IgD-negative memory B cell (primary cell): ENCODE measurements at regions not wholly inside any gene's neighbourhood (a gene's known extent, or its start where the extent isn't known, plus 50 kb on each side); places are given as distances from the start of the nearest gene placed in this dataset.

ENCODE experiments used
- H3K27ac Mint-ChIP-seq, 3 donors: one replicate each; pipeline ENCODE4 v1.8.0; 2020 to 2022; ENCODE audit warnings: mild to moderate bottlenecking in 3 of 3, mixed read lengths in 3 of 3, moderate library complexity in 1 of 3
- H3K27me3 Mint-ChIP-seq: one replicate; pipeline ENCODE4 v1.8.0; 2021; ENCODE audit warnings: mixed read lengths
- H3K36me3 Mint-ChIP-seq: one replicate; pipeline ENCODE4 v1.8.0; 2020; ENCODE audit warnings: mild to moderate bottlenecking, mixed read lengths
- H3K4me1 Mint-ChIP-seq, 3 donors: one replicate each; pipeline ENCODE4 v1.8.0; 2020 to 2022; ENCODE audit warnings: mixed read lengths in 3 of 3, mild to moderate bottlenecking in 1 of 3
- H3K4me3 Mint-ChIP-seq, 4 donors: one replicate each; pipeline ENCODE4 v1.8.0; 2020 to 2022; ENCODE audit warnings: mild to moderate bottlenecking in 4 of 4, mixed read lengths in 4 of 4, moderate library complexity in 3 of 4
- H3K9me3 Mint-ChIP-seq, 3 donors: one replicate each; pipeline ENCODE4 v1.8.0; 2020 to 2021; ENCODE audit warnings: mixed read lengths in 3 of 3, mild to moderate bottlenecking in 1 of 3

DNA sequence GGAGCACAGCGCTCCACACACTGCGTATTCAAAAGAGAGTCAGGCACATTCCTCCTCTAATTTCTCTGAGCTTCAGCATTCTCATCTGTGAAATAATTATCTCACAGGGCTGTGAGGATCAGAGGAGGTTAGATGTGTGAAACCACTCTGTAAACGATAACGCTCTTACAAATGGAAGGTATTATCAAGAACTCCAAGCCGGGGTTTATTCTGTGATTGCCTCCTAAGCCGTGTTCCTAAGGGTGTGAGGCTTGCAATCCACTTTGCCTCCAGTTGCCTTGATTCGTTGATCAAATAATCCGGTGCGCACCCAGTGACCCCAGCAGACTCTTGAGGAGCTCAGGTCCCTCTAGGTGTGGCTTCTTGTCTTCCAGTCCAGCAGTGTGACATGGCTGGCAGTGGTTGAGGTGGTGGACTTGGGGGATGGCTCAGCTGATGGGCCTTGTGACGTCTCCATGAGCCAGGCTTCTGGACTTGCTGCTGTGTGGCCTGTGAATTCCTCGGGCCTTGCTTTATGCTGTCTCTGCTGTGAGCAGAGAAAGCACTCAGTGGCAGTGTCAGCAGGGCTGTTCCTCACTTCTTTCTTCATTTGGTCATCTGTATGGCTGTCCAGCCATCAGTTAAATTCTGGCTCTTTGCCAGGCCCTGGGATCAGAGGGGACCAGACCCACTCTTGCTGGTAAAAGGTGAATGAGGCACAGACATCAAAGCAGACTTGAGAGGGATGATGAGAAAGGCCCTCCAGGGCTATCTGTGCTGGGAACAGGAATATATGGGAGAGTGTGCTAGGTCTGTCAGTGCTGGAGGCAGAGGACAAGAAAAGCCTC, 71.0 kb downstream of the SLC25A47 start:
- no peaks in the 10 kb centered on the region for H3K9me3 Mint-ChIP-seq
- H3K4me3 Mint-ChIP-seq, result no peak overlapping the region
- peaks cover 3% of the 10 kb centered on the region for H3K36me3 Mint-ChIP-seq
- H3K27ac Mint-ChIP-seq, result no peak overlapping the region
- H3K4me1 Mint-ChIP-seq, result peaks cover 0 to 7% (median 2%) of the 10 kb centered on the region in 3 donors
- H3K27me3 Mint-ChIP-seq, result no peaks in the 10 kb centered on the region

DNA sequence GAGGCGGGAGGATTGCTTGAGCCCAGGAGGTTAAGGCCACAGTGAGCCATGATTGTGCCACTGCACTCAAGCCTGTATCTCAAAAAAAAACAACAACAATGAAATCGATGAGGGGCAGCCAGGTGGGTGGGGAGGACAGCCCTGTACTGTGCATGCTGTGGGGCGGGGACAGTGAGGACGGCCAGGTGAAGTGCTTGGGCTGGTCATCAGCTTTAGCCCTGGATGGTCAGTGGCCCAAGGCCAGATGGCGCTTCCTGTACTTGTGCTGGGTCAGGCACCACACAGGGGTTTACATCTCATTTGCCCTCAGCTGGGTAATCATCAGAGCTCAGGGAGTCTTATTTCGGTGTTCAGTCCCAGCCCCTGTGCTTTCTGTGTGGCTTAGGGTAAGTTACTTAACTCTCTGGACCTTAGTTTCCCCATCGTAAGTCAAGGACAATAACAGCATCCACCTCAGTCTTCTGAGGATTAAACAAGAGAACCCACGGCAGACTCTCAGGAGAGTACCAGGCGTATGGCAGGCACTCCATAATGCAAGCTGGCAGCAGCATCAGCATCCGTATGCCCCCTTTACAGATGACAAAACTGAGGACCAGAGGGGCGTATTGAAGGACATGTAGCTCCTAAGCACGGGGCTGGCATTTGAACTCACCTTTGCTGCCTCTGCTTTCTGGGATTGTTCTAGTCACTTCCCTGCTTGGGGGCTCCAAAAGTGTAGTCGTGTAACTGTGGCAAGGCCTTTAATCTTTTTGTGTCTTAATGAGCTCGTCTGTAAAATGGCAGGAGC, 71.9 kb downstream of the SLC25A47 start:
- Mint-ChIP-seq H3K4me3 (no peak overlapping the region), H3K9me3 (no peaks in the 10 kb centered on the region), H3K36me3 (peaks cover 7% of the 10 kb centered on the region), H3K27ac (no peak overlapping the region), H3K4me1 (peaks cover 0 to 7% (median 4%) of the 10 kb centered on the region in 3 donors), H3K27me3 (no peaks in the 10 kb centered on the region)

- no peaks in the 10 kb centered on the region for H3K27me3 Mint-ChIP-seq
- no peak overlapping the region for H3K27ac Mint-ChIP-seq
- peaks cover 0 to 5% (median 3%) of the 10 kb centered on the region in 3 donors for H3K4me1 Mint-ChIP-seq
- H3K4me3 Mint-ChIP-seq, result peak overlapping the region in 1 of 4 donors; percentile 46
- no peaks in the 10 kb centered on the region for H3K9me3 Mint-ChIP-seq
- peaks cover 5% of the 10 kb centered on the region for H3K36me3 Mint-ChIP-seq
These were observed 73.2 kb downstream of the SLC25A47 start for GRCh38 chr14:100396266-100396795.

- H3K9me3 Mint-ChIP-seq, result no peaks in the 10 kb centered on the region
- no peak overlapping the region for H3K27ac Mint-ChIP-seq
- H3K36me3 Mint-ChIP-seq, result peaks cover 5% of the 10 kb centered on the region
- peaks cover 0 to 5% (median 3%) of the 10 kb centered on the region in 3 donors for H3K4me1 Mint-ChIP-seq
- no peaks in the 10 kb centered on the region for H3K27me3 Mint-ChIP-seq
- no peak overlapping the region for H3K4me3 Mint-ChIP-seq
These were observed 73.9 kb downstream of the SLC25A47 start for GRCh38 chr14:100397005-100397404.

GRCh38 chr14:100398044-100398443, 74.9 kb downstream of the SLC25A47 start:
- Mint-ChIP-seq H3K27me3 (no peaks in the 10 kb centered on the region), H3K36me3 (peaks cover 7% of the 10 kb centered on the region), H3K4me3 (no peak overlapping the region), H3K27ac (no peak overlapping the region), H3K9me3 (no peaks in the 10 kb centered on the region), H3K4me1 (peaks cover 0 to 5% (median 3%) of the 10 kb centered on the region in 3 donors)

DNA sequence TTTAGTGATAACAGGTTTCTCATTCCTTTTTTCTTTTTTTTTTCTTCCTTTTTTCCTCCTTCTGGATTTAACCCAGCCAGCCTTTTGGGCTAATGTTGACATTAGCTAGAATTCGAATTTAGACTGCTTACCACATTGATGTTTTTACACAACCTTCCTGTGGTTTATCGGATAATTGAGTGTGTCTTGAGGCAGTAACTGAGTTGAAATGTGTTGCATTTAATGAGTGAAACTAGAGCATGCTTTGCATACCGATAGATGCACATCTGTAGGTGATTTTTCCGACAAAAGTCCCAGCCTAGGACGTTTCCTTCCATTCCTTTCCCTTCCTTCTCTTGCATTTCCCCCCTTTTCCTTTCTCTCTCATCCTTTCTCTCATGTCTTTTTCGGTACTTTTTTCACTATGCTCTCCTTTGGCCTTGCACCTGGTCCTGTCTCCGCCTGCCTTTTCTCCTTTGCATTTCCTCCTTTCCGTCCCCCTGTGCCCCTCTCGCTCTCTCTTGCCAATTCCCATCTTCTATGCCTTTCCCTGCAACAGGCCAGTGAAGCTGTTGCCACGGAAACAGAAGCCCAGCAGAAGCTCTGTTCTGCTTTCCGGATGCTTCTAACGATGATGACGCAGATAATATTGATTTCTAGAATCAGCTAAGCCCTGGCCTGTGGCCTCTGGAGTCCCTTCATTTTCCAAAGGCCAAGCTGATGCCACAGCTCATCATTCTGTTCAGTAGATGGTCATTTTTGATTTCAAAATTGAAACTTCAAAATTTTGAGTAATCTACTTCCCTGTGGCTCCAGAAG, 76.1 kb downstream of the SLC25A47 start:
- Mint-ChIP-seq H3K27me3 (no peaks in the 10 kb centered on the region), H3K4me1 (peaks cover 0 to 5% (median 0%) of the 10 kb centered on the region in 3 donors), H3K27ac (no peak overlapping the region), H3K9me3 (no peaks in the 10 kb centered on the region), H3K4me3 (peak overlapping the region in 1 of 4 donors; percentile 58), H3K36me3 (peaks cover 6% of the 10 kb centered on the region)

GRCh38 chr14:100400115-100400514, 77.0 kb downstream of the SLC25A47 start:
- Mint-ChIP-seq H3K36me3 (peaks cover 6% of the 10 kb centered on the region), H3K9me3 (no peaks in the 10 kb centered on the region), H3K4me3 (no peak overlapping the region), H3K4me1 (peaks cover 0 to 9% (median 0%) of the 10 kb centered on the region in 3 donors), H3K27ac (no peak overlapping the region), H3K27me3 (no peaks in the 10 kb centered on the region)

GRCh38 chr14:100401031-100401692, 78.0 kb downstream of the SLC25A47 start:
- H3K27me3 Mint-ChIP-seq, result no peaks in the 10 kb centered on the region
- peaks cover 7% of the 10 kb centered on the region for H3K36me3 Mint-ChIP-seq
- H3K4me1 Mint-ChIP-seq, result peaks cover 0 to 12% (median 5%) of the 10 kb centered on the region in 3 donors
- no peak overlapping the region for H3K27ac Mint-ChIP-seq
- no peak overlapping the region for H3K4me3 Mint-ChIP-seq
- no peaks in the 10 kb centered on the region for H3K9me3 Mint-ChIP-seq

GRCh38 chr14:100401792-100402191, 78.7 kb downstream of the SLC25A47 start:
- Mint-ChIP-seq H3K9me3 (no peaks in the 10 kb centered on the region), H3K27ac (no peak overlapping the region), H3K36me3 (peaks cover 7% of the 10 kb centered on the region), H3K4me3 (no peak overlapping the region), H3K4me1 (peaks cover under 1 to 19% (median 9%) of the 10 kb centered on the region in 3 donors), H3K27me3 (no peaks in the 10 kb centered on the region)

DNA sequence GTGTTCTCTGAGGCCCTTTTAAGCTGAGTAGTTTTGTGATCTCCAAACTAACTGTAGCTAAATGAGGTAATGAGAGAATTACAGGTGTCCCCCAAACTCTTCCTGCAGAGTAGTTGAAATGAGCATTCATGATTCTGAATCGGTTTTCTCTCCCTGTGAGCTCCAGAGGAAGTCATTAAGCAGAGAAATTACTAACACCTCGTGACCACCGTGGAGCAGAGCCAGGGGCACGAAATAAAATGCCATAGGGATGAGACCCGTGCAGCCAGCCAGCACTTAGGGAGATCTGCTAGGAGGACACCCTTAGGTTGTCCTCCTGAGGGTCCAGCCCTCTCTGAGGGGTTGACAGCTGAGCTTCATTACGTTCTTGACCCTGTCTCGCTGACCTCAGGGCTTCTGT, 79.5 kb downstream of the SLC25A47 start:
- peaks cover 7% of the 10 kb centered on the region for H3K36me3 Mint-ChIP-seq
- no peaks in the 10 kb centered on the region for H3K27me3 Mint-ChIP-seq
- no peak overlapping the region for H3K4me3 Mint-ChIP-seq
- no peak overlapping the region for H3K27ac Mint-ChIP-seq
- peaks cover 6 to 21% (median 17%) of the 10 kb centered on the region in 3 donors for H3K4me1 Mint-ChIP-seq
- no peaks in the 10 kb centered on the region for H3K9me3 Mint-ChIP-seq

GRCh38 chr14:100403105-100403504, 80.0 kb downstream of the SLC25A47 start:
- Mint-ChIP-seq H3K4me1 (peaks cover 6 to 21% (median 18%) of the 10 kb centered on the region in 3 donors), H3K9me3 (no peaks in the 10 kb centered on the region), H3K36me3 (peaks cover 7% of the 10 kb centered on the region), H3K27ac (no peak overlapping the region), H3K4me3 (no peak overlapping the region), H3K27me3 (no peaks in the 10 kb centered on the region)

GRCh38 chr14:100403802-100404365, 80.7 kb downstream of the SLC25A47 start:
- H3K4me1 Mint-ChIP-seq, result peaks cover 6 to 21% (median 18%) of the 10 kb centered on the region in 3 donors
- no peaks in the 10 kb centered on the region for H3K27me3 Mint-ChIP-seq
- peaks cover 7% of the 10 kb centered on the region for H3K36me3 Mint-ChIP-seq
- H3K4me3 Mint-ChIP-seq, result no peak overlapping the region
- peak overlapping the region in 1 of 3 donors; percentile 35 for H3K27ac Mint-ChIP-seq
- H3K9me3 Mint-ChIP-seq, result no peaks in the 10 kb centered on the region

DNA sequence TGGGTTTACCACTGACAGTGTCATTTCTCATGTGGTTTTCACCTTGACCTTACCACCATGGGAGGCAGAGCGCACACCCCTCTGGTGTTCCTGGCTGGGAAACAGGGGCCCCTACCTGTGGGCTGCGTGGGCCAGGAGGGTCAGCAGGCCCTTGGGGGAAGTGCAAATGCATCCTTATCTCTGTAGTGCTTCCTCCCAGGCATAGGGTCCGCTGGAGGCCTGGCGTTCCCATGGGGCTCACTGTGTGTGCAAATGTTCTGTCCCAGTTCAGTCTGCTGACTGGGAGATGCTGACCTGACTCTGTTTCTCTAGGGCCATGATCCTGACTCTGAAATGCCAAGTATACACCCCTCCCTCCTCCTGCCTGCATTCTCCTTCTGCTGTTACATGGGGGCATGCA, 81.3 kb downstream of the SLC25A47 start:
- H3K36me3 Mint-ChIP-seq, result peaks cover 7% of the 10 kb centered on the region
- H3K4me3 Mint-ChIP-seq, result no peak overlapping the region
- no peaks in the 10 kb centered on the region for H3K27me3 Mint-ChIP-seq
- peaks cover 6 to 21% (median 18%) of the 10 kb centered on the region in 3 donors for H3K4me1 Mint-ChIP-seq
- no peaks in the 10 kb centered on the region for H3K9me3 Mint-ChIP-seq
- H3K27ac Mint-ChIP-seq, result no peak overlapping the region
